Lower leg skin (tissue), 4 donors: ENCODE measurements at regions not wholly inside any gene's neighbourhood (a gene's known extent, or its start where the extent isn't known, plus 50 kb on each side); places are given as distances from the start of the nearest gene placed in this dataset.

Source experiments
- DNase-seq, 2 donors: peaks; one replicate each; pipeline ENCODE4 v3.0.0-alpha.2; 2019; ENCODE audit warnings: low spot score in 2 of 2
- H3K4me3 ChIP-seq: fragments of 200-600 bp; sonication (generic); 2 replicates; pipeline ENCODE4 v1.5.1; 2017; ENCODE audit warnings: mild to moderate bottlenecking, low read depth; ENCODE audit not compliant: poor library complexity, severe bottlenecking
- POLR2A ChIP-seq, 2 donors: fragments of 450-650 bp; IDR thresholded peaks; one replicate each; pipeline ENCODE4 v1.6.1; 2016 to 2017; ENCODE audit warnings: antibody characterized with exemption in 2 of 2, mild to moderate bottlenecking in 1 of 2, moderate library complexity in 1 of 2
- WGBS, 2 donors: methylation state at CpG; one replicate each; pipeline ENCODE4 v1.1.5; 2018; 5-methylcytosine and 5-hydroxymethylcytosine counted together
- intact Hi-C: fragments of 100-400 bp; cut with DNase I; formaldehyde crosslinking; loops from one replicate; pipeline ENCODE4 v1.15.0; 2023; ENCODE audit warnings: low total_unique reads
- TF ChIP-seq, protein P1 (sequence below), 3 donors: fragments of 450-650 bp; IDR thresholded peaks; one replicate each; pipeline ENCODE4 v1.5.1; 2016; ENCODE audit warnings: antibody characterized with exemption in 3 of 3, mild to moderate bottlenecking in 3 of 3, moderate library complexity in 2 of 3

DNA sequence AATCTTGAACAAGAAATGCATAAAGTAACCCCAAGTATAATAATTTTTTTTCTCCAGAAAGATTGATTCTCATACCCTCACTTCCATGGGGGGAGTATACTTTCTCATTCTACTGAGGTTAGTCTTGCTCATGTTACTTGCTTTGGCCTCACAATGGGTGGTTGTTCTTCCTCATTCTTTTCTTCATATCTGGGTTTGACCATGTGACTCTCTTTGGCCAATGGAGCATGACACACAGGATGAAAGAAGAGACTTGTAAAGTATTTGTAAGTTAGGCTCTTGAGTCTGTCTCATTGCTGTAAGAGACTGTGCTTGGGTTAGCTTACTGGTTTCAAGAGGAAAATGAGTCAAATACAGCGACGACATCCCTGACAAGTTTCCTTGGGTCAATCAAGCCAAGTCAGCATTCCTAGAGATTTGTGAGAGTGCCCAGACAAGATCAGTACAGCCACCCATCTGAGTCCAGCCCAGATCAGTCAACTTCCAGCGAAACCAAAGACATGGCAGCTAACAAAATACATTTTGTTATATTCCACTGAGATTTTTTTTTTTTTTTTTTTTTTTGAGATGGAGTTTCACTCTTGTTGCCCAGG lies 970.2 kb downstream of the BCL11A start:
- 90 to 93% methylated on average over 3 of the region's 3 CpGs for WGBS, 2 donors
- no peak for DNase-seq
- H3K4me3 ChIP-seq: no peak overlapping the region
- intact Hi-C loops: no loop called here
- TF ChIP-seq POLR2A (IDR thresholded peaks at IDR 0.05): no peak
- TF ChIP-seq, protein P1, sequence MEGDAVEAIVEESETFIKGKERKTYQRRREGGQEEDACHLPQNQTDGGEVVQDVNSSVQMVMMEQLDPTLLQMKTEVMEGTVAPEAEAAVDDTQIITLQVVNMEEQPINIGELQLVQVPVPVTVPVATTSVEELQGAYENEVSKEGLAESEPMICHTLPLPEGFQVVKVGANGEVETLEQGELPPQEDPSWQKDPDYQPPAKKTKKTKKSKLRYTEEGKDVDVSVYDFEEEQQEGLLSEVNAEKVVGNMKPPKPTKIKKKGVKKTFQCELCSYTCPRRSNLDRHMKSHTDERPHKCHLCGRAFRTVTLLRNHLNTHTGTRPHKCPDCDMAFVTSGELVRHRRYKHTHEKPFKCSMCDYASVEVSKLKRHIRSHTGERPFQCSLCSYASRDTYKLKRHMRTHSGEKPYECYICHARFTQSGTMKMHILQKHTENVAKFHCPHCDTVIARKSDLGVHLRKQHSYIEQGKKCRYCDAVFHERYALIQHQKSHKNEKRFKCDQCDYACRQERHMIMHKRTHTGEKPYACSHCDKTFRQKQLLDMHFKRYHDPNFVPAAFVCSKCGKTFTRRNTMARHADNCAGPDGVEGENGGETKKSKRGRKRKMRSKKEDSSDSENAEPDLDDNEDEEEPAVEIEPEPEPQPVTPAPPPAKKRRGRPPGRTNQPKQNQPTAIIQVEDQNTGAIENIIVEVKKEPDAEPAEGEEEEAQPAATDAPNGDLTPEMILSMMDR (IDR thresholded peaks at IDR 0.05): no peak

- intact Hi-C loops: no loop called here
- 89 to 93% methylated on average over 3 of the region's 3 CpGs for WGBS, 2 donors
- TF ChIP-seq POLR2A (IDR thresholded peaks at IDR 0.05): no peak
- TF ChIP-seq, protein P1 (IDR thresholded peaks at IDR 0.05): no peak
- no peak for DNase-seq
- H3K4me3 ChIP-seq: no peak overlapping the region
Observed at GRCh38 chr2:59578349-59578748, 975.1 kb downstream of the BCL11A start.

GRCh38 chr2:59575191-59575590 lies 978.3 kb downstream of the BCL11A start:
- no peak overlapping the region for H3K4me3 ChIP-seq
- intact Hi-C loops: no loop called here
- DNase-seq: no peak
- no peak for TF ChIP-seq POLR2A (IDR thresholded peaks at IDR 0.05)
- TF ChIP-seq, protein P1 (IDR thresholded peaks at IDR 0.05): no peak
- 82 to 85% methylated on average over 1 of the region's 1 CpG for WGBS, 2 donors

DNA sequence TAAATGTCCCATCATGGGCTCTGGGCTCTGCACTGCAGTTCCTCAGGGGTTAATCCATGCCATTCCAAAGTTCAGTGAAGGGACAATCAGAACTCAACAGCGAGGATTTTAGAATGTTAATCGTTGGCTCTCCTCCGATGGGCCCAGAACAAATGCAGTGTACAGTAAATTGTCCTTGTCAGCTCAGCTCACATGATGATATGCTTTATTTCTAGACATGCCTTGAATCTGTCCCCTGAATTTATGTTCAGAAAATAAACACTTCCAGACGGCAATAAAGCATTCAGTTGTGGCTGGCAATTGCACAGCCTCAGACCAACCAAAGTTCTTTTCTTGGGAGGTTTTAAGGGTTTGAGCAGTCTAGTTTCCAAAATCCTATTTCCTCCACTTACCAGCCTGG lies 981.2 kb downstream of the BCL11A start:
- intact Hi-C loops: no loop called here
- WGBS, 2 donors: 53 to 60% methylated on average over 4 of the region's 4 CpGs
- H3K4me3 ChIP-seq: no peak overlapping the region
- no peak for DNase-seq
- TF ChIP-seq POLR2A (IDR thresholded peaks at IDR 0.05): no peak
- TF ChIP-seq, protein P1 (IDR thresholded peaks at IDR 0.05): no peak

DNA sequence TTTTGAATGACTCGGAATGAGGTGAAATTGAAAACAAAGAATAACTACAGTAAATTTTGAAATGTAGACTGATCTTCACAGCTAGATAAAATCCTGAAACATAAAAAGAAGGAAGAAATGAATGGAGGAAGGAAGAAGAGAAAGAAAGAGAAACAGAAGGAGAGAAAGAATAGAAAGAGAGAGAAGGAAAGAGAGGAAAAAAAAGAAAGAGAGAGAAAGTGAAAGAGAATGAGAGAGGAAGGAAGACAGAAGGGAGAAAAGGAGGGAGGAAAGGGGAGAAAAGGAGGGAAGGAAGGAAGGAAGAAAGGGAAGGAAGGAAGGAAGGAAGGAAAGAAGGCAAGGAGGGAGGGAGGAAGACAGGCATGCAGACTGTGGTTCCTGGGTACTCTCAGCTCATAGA lies 982.6 kb downstream of the BCL11A start:
- intact Hi-C loops: no loop called here
- WGBS, 2 donors: 98% methylated on average over 1 of the region's 1 CpG
- no peak overlapping the region for H3K4me3 ChIP-seq
- no peak for DNase-seq
- TF ChIP-seq POLR2A (IDR thresholded peaks at IDR 0.05): no peak
- TF ChIP-seq, protein P1 (IDR thresholded peaks at IDR 0.05): no peak

DNA sequence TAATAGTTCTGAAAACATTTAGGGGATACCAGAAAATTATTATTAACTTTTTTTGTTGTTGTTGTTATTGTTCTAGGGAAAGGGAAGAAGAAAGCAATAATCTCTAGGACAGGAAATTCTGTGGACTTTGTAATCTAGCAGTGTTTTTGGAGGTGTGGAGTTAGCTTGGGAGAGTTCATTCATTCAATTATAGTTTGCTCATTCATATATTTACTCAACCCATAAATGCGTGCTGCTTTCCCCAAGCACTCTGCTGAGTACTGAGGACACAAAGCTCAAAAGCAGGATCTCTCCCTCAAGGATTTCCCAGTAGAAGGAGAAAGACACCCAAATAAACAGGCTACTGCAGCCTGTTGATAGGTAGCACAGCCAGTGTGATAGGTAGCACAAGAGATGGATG lies 984.3 kb downstream of the BCL11A start:
- WGBS, 2 donors: 47 to 92% methylated on average over 1 of the region's 1 CpG
- H3K4me3 ChIP-seq: no peak overlapping the region
- intact Hi-C loops: no loop called here
- DNase-seq: no peak
- TF ChIP-seq, protein P1 (IDR thresholded peaks at IDR 0.05): no peak
- TF ChIP-seq POLR2A (IDR thresholded peaks at IDR 0.05): no peak
